ENCODE measurements at regions not wholly inside any gene's neighbourhood (a gene's known extent, or its start where the extent isn't known, plus 50 kb on each side); places are given as distances from the start of the nearest gene placed in this dataset.

- TF ChIP-seq MAX (CRISPR knock-in tag; IDR thresholded peaks at IDR 0.05) (no peak), JUN (CRISPR knock-in tag; IDR thresholded peaks at IDR 0.05) (no peak), ZNF512 (CRISPR knock-in tag; IDR thresholded peaks at IDR 0.05; ENCODE audit: borderline replicate concordance) (no peak), CTCF (IDR thresholded peaks at IDR 0.05) (no peak), TEAD4 (CRISPR knock-in tag; IDR thresholded peaks at IDR 0.05) (no peak), E2F5 (CRISPR knock-in tag; IDR thresholded peaks at IDR 0.05) (no peak), ZNF317 (CRISPR knock-in tag; IDR thresholded peaks at IDR 0.05; ENCODE audit: borderline replicate concordance, low read depth) (no peak), SP1 (CRISPR knock-in tag; conservative IDR thresholded peaks at IDR 0.05) (no peak), GABPB1 (CRISPR knock-in tag; IDR thresholded peaks at IDR 0.05) (no peak), ESRRA (CRISPR knock-in tag; IDR thresholded peaks at IDR 0.05; ENCODE audit: borderline replicate concordance) (no peak), E2F4 (CRISPR knock-in tag; IDR thresholded peaks at IDR 0.05; ENCODE audit: borderline replicate concordance, low read depth) (no peak), FOXJ3 (CRISPR knock-in tag; IDR thresholded peaks at IDR 0.05; ENCODE audit: borderline replicate concordance) (no peak), ATF3 (CRISPR knock-in tag; conservative IDR thresholded peaks at IDR 0.05) (no peak), MLX (CRISPR knock-in tag; IDR thresholded peaks at IDR 0.05) (no peak)
Measured at GRCh38 chr3:147195887-147196286, 210.5 kb downstream of the ZIC4 start.

Measured in WTC11 (cell line).